Right lobe of liver (tissue), 6 donors: ENCODE measurements at regions not wholly inside any gene's neighbourhood (a gene's known extent, or its start where the extent isn't known, plus 50 kb on each side); places are given as distances from the start of the nearest gene placed in this dataset.

Source experiments
- ATAC-seq, 4 donors: fragments of 200-7000 bp; cut with Tn5 transposase; one replicate each; pipeline ENCODE4 v1.9.1; 2020; ENCODE audit warnings: mild to moderate bottlenecking in 4 of 4, moderate library complexity in 4 of 4
- DNase-seq, 3 donors: peaks; one replicate each; pipeline ENCODE4 v3.0.0-alpha.2; 2020
- H3K27ac ChIP-seq, 3 donors: fragments of 200-600 bp; one replicate each; pipeline ENCODE4 v1.8.0; 2022
- H3K27me3 ChIP-seq, 2 donors: fragments of 200-600 bp; one replicate each; pipeline ENCODE4 v1.8.0; 2022
- H3K36me3 ChIP-seq, 4 donors: fragments of 200-600 bp; sonication (generic) in 1 of 4; one replicate each; pipeline versions ENCODE4 v1.5.1 to v1.8.0; 2017 to 2022; ENCODE audit warnings: control low read depth in 1 of 4
- H3K4me1 ChIP-seq, 4 donors: fragments of 200-600 bp; sonication (generic) in 1 of 4; one replicate each; pipeline versions ENCODE4 v1.5.1 to v1.8.0; 2017 to 2022; ENCODE audit warnings: control low read depth in 1 of 4
- H3K4me3 ChIP-seq, 3 donors: fragments of 200-600 bp; one replicate each; pipeline ENCODE4 v1.8.0; 2022
- H3K9me3 ChIP-seq, 4 donors: fragments of 200-600 bp; sonication (generic) in 1 of 4; one replicate each; pipeline versions ENCODE4 v1.5.1 to v1.8.0; 2017 to 2022; ENCODE audit warnings: control low read depth in 1 of 4
- CTCF ChIP-seq, 4 donors: fragments of 200-600 bp in 3 of 4; fragments of 450-650 bp in 1 of 4; IDR thresholded peaks; one replicate each; pipeline versions ENCODE4 v1.5.1 to v1.8.0; 2016 to 2022; ENCODE audit warnings: antibody characterized with exemption in 4 of 4, mild to moderate bottlenecking in 2 of 4
- POLR2A ChIP-seq: fragments of 450-650 bp; IDR thresholded peaks from one replicate; pipeline ENCODE4 v1.6.1; 2017; ENCODE audit warnings: antibody characterized with exemption, mild to moderate bottlenecking
- WGBS: methylation state at CpG from one replicate; pipeline ENCODE4 v1.1.6; 2018; ENCODE audit warnings: low coverage, low lambda C conversion rate; ENCODE audit not compliant: insufficient coverage; ENCODE audit errors: missing lambda C conversion rate; 5-methylcytosine and 5-hydroxymethylcytosine counted together
- intact Hi-C, 2 donors: fragments of 100-400 bp; cut with DNase I; formaldehyde crosslinking; loops; one replicate each; pipeline versions ENCODE4 v1.11.2 to v1.14.1; 2022
- donor health status: DM: no; HTN: yes; CAD: no.
- donor health status: DM: no; HTN: no; CAD: no.
- donor health status: DM: no; HTN: no; CAD: no.
- donor health status: DM: no; HTN: yes; CAD: no.
- donor health status: DM: no; HTN: yes; CAD: no.

- Histone ChIP-seq H3K27ac (no peak overlapping the region), H3K36me3 (no peaks in the 10 kb centered on the region), H3K4me3 (no peak overlapping the region), H3K27me3 (no peaks in the 10 kb centered on the region), H3K9me3 (no peaks in the 10 kb centered on the region), H3K4me1 (no peaks in the 10 kb centered on the region)
- DNase-seq (no peak), ATAC-seq (peak in 3 of 4 donors; percentile 35 to 48 (median 40))
- TF ChIP-seq POLR2A (no peak), CTCF (IDR thresholded peaks at IDR 0.05) (peak; percentile 28 to 43 (median 42))
- WGBS, result 7% methylated on average over 2 of the region's 3 CpGs
- intact Hi-C loops, result no loop called here
These were observed 91.6 kb downstream of the TMX3 start for GRCh38 chr18:68623342-68623741.

- H3K36me3 ChIP-seq, result no peaks in the 10 kb centered on the region
- no peaks in the 10 kb centered on the region for H3K27me3 ChIP-seq
- H3K9me3 ChIP-seq, result no peaks in the 10 kb centered on the region
- ATAC-seq (no peak), DNase-seq (no peak)
- no peak for TF ChIP-seq CTCF (IDR thresholded peaks at IDR 0.05)
- no peak for TF ChIP-seq POLR2A
- no peaks in the 10 kb centered on the region for H3K4me1 ChIP-seq
- 43% methylated on average over 4 of the region's 4 CpGs for WGBS
- H3K4me3 ChIP-seq, result no peak overlapping the region
- no peak overlapping the region for H3K27ac ChIP-seq
- intact Hi-C loops, result no loop called here
These were observed 103.6 kb downstream of the TMX3 start for GRCh38 chr18:68611311-68611710.

GRCh38 chr18:68608851-68609490 lies 105.9 kb downstream of the TMX3 start:
- no peaks in the 10 kb centered on the region for H3K27me3 ChIP-seq
- TF ChIP-seq POLR2A, result no peak
- TF ChIP-seq CTCF (IDR thresholded peaks at IDR 0.05), result no peak
- ATAC-seq, result no peak
- 62% methylated on average over 6 of the region's 6 CpGs for WGBS
- H3K4me1 ChIP-seq, result no peaks in the 10 kb centered on the region
- H3K4me3 ChIP-seq, result no peak overlapping the region
- no peak for DNase-seq
- H3K36me3 ChIP-seq, result no peaks in the 10 kb centered on the region
- H3K9me3 ChIP-seq, result no peaks in the 10 kb centered on the region
- no peak overlapping the region for H3K27ac ChIP-seq
- intact Hi-C loops, result no loop called here

- H3K27me3 ChIP-seq, result no peaks in the 10 kb centered on the region
- TF ChIP-seq CTCF (IDR thresholded peaks at IDR 0.05) (no peak), POLR2A (no peak)
- H3K4me3 ChIP-seq, result no peak overlapping the region
- no peak for ATAC-seq
- H3K27ac ChIP-seq, result no peak overlapping the region
- H3K36me3 ChIP-seq, result no peaks in the 10 kb centered on the region
- no peaks in the 10 kb centered on the region for H3K9me3 ChIP-seq
- intact Hi-C loops, result no loop called here
- DNase-seq, result no peak
- no peaks in the 10 kb centered on the region for H3K4me1 ChIP-seq
- 92% methylated on average over 2 of the region's 2 CpGs for WGBS
These were observed 107.1 kb downstream of the TMX3 start for GRCh38 chr18:68607852-68608251.

- DNase-seq (no peak), ATAC-seq (no peak)
- Histone ChIP-seq H3K9me3 (no peaks in the 10 kb centered on the region), H3K27me3 (no peaks in the 10 kb centered on the region), H3K4me3 (no peak overlapping the region), H3K27ac (no peak overlapping the region), H3K36me3 (no peaks in the 10 kb centered on the region), H3K4me1 (no peaks in the 10 kb centered on the region)
- TF ChIP-seq CTCF (IDR thresholded peaks at IDR 0.05), result no peak
- no peak for TF ChIP-seq POLR2A
- intact Hi-C loops, result no loop called here
- 29% methylated on average over 1 of the region's 1 CpG for WGBS
These were observed 110.7 kb downstream of the TMX3 start for GRCh38 chr18:68604256-68604655.
